Activated CD8-positive, alpha-beta memory T cell treated with anti-CD3 and anti-CD28 coated beads, Interleukin-2, amount 10 ng/mL, durations not matched to agents 7 days and 5 days (primary cell): ENCODE measurements at regions not wholly inside any gene's neighbourhood (a gene's known extent, or its start where the extent isn't known, plus 50 kb on each side); places are given as distances from the start of the nearest gene placed in this dataset.

Source experiments
- ATAC-seq: fragments of 150-1000 bp; cut with Tn5 transposase; one replicate; pipeline ENCODE4 v1.10.0; 2021; ENCODE audit warnings: moderate library complexity
- CTCF ChIA-PET: fragments of 350-600 bp; sonication (Branson Sonifier 250); formaldehyde crosslinking; loops from one replicate; lab custom pipeline; 2021; ENCODE audit warnings: antibody characterized with exemption; lab: Charles Lee
- DNase-seq: peaks from one replicate; pipeline ENCODE4 v3.0.0-alpha.2; 2020
- H3K27ac Mint-ChIP-seq: one replicate; pipeline ENCODE4 v1.8.0; 2021; ENCODE audit warnings: mild to moderate bottlenecking, mixed read lengths
- H3K27me3 Mint-ChIP-seq: one replicate; pipeline ENCODE4 v1.8.0; 2021; ENCODE audit warnings: mixed read lengths
- H3K36me3 Mint-ChIP-seq: one replicate; pipeline ENCODE4 v1.8.0; 2021; ENCODE audit warnings: mild to moderate bottlenecking, mixed read lengths
- H3K4me1 Mint-ChIP-seq: one replicate; pipeline ENCODE4 v1.8.0; 2021; ENCODE audit warnings: mixed read lengths
- H3K4me3 Mint-ChIP-seq: one replicate; pipeline ENCODE4 v1.8.0; 2021; ENCODE audit warnings: mild to moderate bottlenecking, moderate library complexity, mixed read lengths
- H3K9me3 Mint-ChIP-seq: one replicate; pipeline ENCODE4 v1.8.0; 2022; ENCODE audit warnings: low read depth, mixed read lengths

- Mint-ChIP-seq H3K36me3 (no peaks in the 10 kb centered on the region), H3K27me3 (peaks cover 18% of the 10 kb centered on the region), H3K4me3 (no peak overlapping the region), H3K9me3 (peaks cover 2% of the 10 kb centered on the region), H3K4me1 (no peaks in the 10 kb centered on the region), H3K27ac (no peak overlapping the region)
- ATAC-seq (no peak), DNase-seq (no peak)
- CTCF ChIA-PET = no interaction called here
Measured at GRCh38 chr2:217207699-217208010, 347.8 kb upstream of the TNP1 start.

- Mint-ChIP-seq H3K4me1 (no peaks in the 10 kb centered on the region), H3K4me3 (no peak overlapping the region), H3K9me3 (peaks cover 2% of the 10 kb centered on the region), H3K27me3 (peaks cover 18% of the 10 kb centered on the region), H3K36me3 (no peaks in the 10 kb centered on the region), H3K27ac (no peak overlapping the region)
- CTCF ChIA-PET = no interaction called here
- DNase-seq = no peak
- ATAC-seq = no peak
Measured at GRCh38 chr2:217206907-217207698, 347.2 kb upstream of the TNP1 start.

GRCh38 chr2:217206016-217206725 lies 346.3 kb upstream of the TNP1 start:
- no peaks in the 10 kb centered on the region for H3K4me1 Mint-ChIP-seq
- H3K4me3 Mint-ChIP-seq = no peak overlapping the region
- H3K9me3 Mint-ChIP-seq = peaks cover 2% of the 10 kb centered on the region
- ATAC-seq (no peak), DNase-seq (no peak)
- no peaks in the 10 kb centered on the region for H3K36me3 Mint-ChIP-seq
- H3K27ac Mint-ChIP-seq = no peak overlapping the region
- peaks cover 18% of the 10 kb centered on the region for H3K27me3 Mint-ChIP-seq
- CTCF ChIA-PET = no interaction called here

GRCh38 chr2:217204358-217204757 lies 344.5 kb upstream of the TNP1 start:
- H3K4me1 Mint-ChIP-seq = no peaks in the 10 kb centered on the region
- H3K9me3 Mint-ChIP-seq = peaks cover 2% of the 10 kb centered on the region
- ATAC-seq = no peak
- peaks cover 18% of the 10 kb centered on the region for H3K27me3 Mint-ChIP-seq
- H3K4me3 Mint-ChIP-seq = no peak overlapping the region
- no peak overlapping the region for H3K27ac Mint-ChIP-seq
- CTCF ChIA-PET = no interaction called here
- H3K36me3 Mint-ChIP-seq = no peaks in the 10 kb centered on the region
- DNase-seq = no peak

GRCh38 chr2:217203086-217203485 lies 343.2 kb upstream of the TNP1 start:
- H3K27me3 Mint-ChIP-seq = peaks cover 18% of the 10 kb centered on the region
- peaks cover 2% of the 10 kb centered on the region for H3K9me3 Mint-ChIP-seq

GRCh38 chr2:217199255-217199630 lies 339.4 kb upstream of the TNP1 start:
- CTCF ChIA-PET = no interaction called here
- DNase-seq = no peak
- ATAC-seq = no peak
- Mint-ChIP-seq H3K4me3 (no peak overlapping the region), H3K27ac (no peak overlapping the region), H3K4me1 (no peaks in the 10 kb centered on the region), H3K9me3 (peaks cover 4% of the 10 kb centered on the region), H3K27me3 (peaks cover 14% of the 10 kb centered on the region), H3K36me3 (no peaks in the 10 kb centered on the region)

More at GRCh38 chr2:217203086-217203485, 343.2 kb upstream of the TNP1 start:
- Mint-ChIP-seq H3K4me3 (no peak overlapping the region), H3K27ac (no peak overlapping the region), H3K36me3 (no peaks in the 10 kb centered on the region), H3K4me1 (no peaks in the 10 kb centered on the region)
- DNase-seq (no peak), ATAC-seq (no peak)
- CTCF ChIA-PET = no interaction called here

- CTCF ChIA-PET = no interaction called here
- no peak overlapping the region for H3K27ac Mint-ChIP-seq
- no peak for ATAC-seq
- DNase-seq = no peak
- no peaks in the 10 kb centered on the region for H3K4me1 Mint-ChIP-seq
- H3K4me3 Mint-ChIP-seq = no peak overlapping the region
- peaks cover 15% of the 10 kb centered on the region for H3K27me3 Mint-ChIP-seq
- peaks cover 3% of the 10 kb centered on the region for H3K9me3 Mint-ChIP-seq
- no peaks in the 10 kb centered on the region for H3K36me3 Mint-ChIP-seq
Measured at GRCh38 chr2:217195658-217196446, 336.0 kb upstream of the TNP1 start.

GRCh38 chr2:217195016-217195415 lies 335.2 kb upstream of the TNP1 start:
- no peak overlapping the region for H3K4me3 Mint-ChIP-seq
- H3K36me3 Mint-ChIP-seq = no peaks in the 10 kb centered on the region
- ATAC-seq (no peak), DNase-seq (no peak)
- H3K27me3 Mint-ChIP-seq = peaks cover 15% of the 10 kb centered on the region
- CTCF ChIA-PET = no interaction called here
- H3K9me3 Mint-ChIP-seq = peaks cover 3% of the 10 kb centered on the region
- no peak overlapping the region for H3K27ac Mint-ChIP-seq
- no peaks in the 10 kb centered on the region for H3K4me1 Mint-ChIP-seq

- ATAC-seq = no peak
- H3K4me3 Mint-ChIP-seq = no peak overlapping the region
- no peaks in the 10 kb centered on the region for H3K36me3 Mint-ChIP-seq
- H3K27me3 Mint-ChIP-seq = peaks cover 12% of the 10 kb centered on the region
- H3K9me3 Mint-ChIP-seq = peaks cover 3% of the 10 kb centered on the region
- no peak for DNase-seq
- H3K27ac Mint-ChIP-seq = no peak overlapping the region
- H3K4me1 Mint-ChIP-seq = no peaks in the 10 kb centered on the region
- CTCF ChIA-PET = no interaction called here
Measured at GRCh38 chr2:217193431-217194340, 333.8 kb upstream of the TNP1 start.

- no peaks in the 10 kb centered on the region for H3K4me1 Mint-ChIP-seq
- H3K4me3 Mint-ChIP-seq = no peak overlapping the region
- peaks cover 12% of the 10 kb centered on the region for H3K27me3 Mint-ChIP-seq
Measured at GRCh38 chr2:217192366-217192765, 332.5 kb upstream of the TNP1 start.

GRCh38 chr2:217189747-217190146 lies 329.9 kb upstream of the TNP1 start:
- Mint-ChIP-seq H3K4me3 (no peak overlapping the region), H3K4me1 (no peaks in the 10 kb centered on the region), H3K9me3 (no peaks in the 10 kb centered on the region), H3K36me3 (no peaks in the 10 kb centered on the region), H3K27ac (no peak overlapping the region), H3K27me3 (peaks cover 8% of the 10 kb centered on the region)
- CTCF ChIA-PET = no interaction called here
- no peak for ATAC-seq
- no peak for DNase-seq

More at GRCh38 chr2:217192366-217192765, 332.5 kb upstream of the TNP1 start:
- CTCF ChIA-PET = no interaction called here
- no peak overlapping the region for H3K27ac Mint-ChIP-seq
- H3K9me3 Mint-ChIP-seq = peaks cover 3% of the 10 kb centered on the region
- H3K36me3 Mint-ChIP-seq = no peaks in the 10 kb centered on the region
- no peak for ATAC-seq
- DNase-seq = no peak

GRCh38 chr2:217189131-217189530 lies 329.3 kb upstream of the TNP1 start:
- Mint-ChIP-seq H3K4me1 (no peaks in the 10 kb centered on the region), H3K27ac (no peak overlapping the region), H3K9me3 (no peaks in the 10 kb centered on the region), H3K4me3 (no peak overlapping the region), H3K27me3 (peaks cover 8% of the 10 kb centered on the region), H3K36me3 (no peaks in the 10 kb centered on the region)
- DNase-seq (no peak), ATAC-seq (no peak)
- CTCF ChIA-PET = no interaction called here

GRCh38 chr2:217186668-217187159 lies 326.9 kb upstream of the TNP1 start:
- DNase-seq = no peak
- no peaks in the 10 kb centered on the region for H3K4me1 Mint-ChIP-seq
- H3K9me3 Mint-ChIP-seq = no peaks in the 10 kb centered on the region
- CTCF ChIA-PET = no interaction called here
- no peak overlapping the region for H3K27ac Mint-ChIP-seq
- no peaks in the 10 kb centered on the region for H3K36me3 Mint-ChIP-seq
- no peak overlapping the region for H3K4me3 Mint-ChIP-seq
- peaks cover 2% of the 10 kb centered on the region for H3K27me3 Mint-ChIP-seq
- ATAC-seq = no peak
